Cerebellar cortex (tissue), 1 donor: ENCODE measurements at regions not wholly inside any gene's neighbourhood (a gene's known extent, or its start where the extent isn't known, plus 50 kb on each side); places are given as distances from the start of the nearest gene placed in this dataset.

ENCODE experiments used
- DNase-seq: peaks from one replicate; pipeline ENCODE4 v3.0.0-alpha.2; 2015; ENCODE audit warnings: low spot score

- DNase-seq: no peak
Measured at GRCh38 chr10:117670116-117670904, 127.8 kb downstream of the EMX2 start.

GRCh38 chr10:117673230-117674010 lies 130.9 kb downstream of the EMX2 start:
- no peak for DNase-seq

- DNase-seq: no peak
Measured at GRCh38 chr10:117674201-117674600, 131.7 kb downstream of the EMX2 start.

- DNase-seq: no peak
Measured at GRCh38 chr10:117674646-117675045, 132.1 kb downstream of the EMX2 start.

- DNase-seq: no peak
Measured at GRCh38 chr10:117675514-117676055, 133.0 kb downstream of the EMX2 start.

- DNase-seq: no peak
Measured at GRCh38 chr10:117677239-117677638, 134.7 kb downstream of the EMX2 start.

GRCh38 chr10:117677890-117678500 lies 135.4 kb downstream of the EMX2 start:
- DNase-seq: no peak

GRCh38 chr10:117680601-117681000 lies 138.1 kb downstream of the EMX2 start:
- DNase-seq: no peak

- DNase-seq: no peak
Measured at GRCh38 chr10:117681104-117681503, 138.6 kb downstream of the EMX2 start.

- DNase-seq: no peak
Measured at GRCh38 chr10:117684046-117684610, 141.6 kb downstream of the EMX2 start.

GRCh38 chr10:117684672-117685211 lies 142.2 kb downstream of the EMX2 start:
- no peak for DNase-seq

- no peak for DNase-seq
Measured at GRCh38 chr10:117685431-117685830, 142.9 kb downstream of the EMX2 start.

GRCh38 chr10:117686606-117687005 lies 144.1 kb downstream of the EMX2 start:
- DNase-seq: no peak

GRCh38 chr10:117688358-117688757 lies 145.8 kb downstream of the EMX2 start:
- no peak for DNase-seq

GRCh38 chr10:117689566-117689965 lies 147.0 kb downstream of the EMX2 start:
- no peak for DNase-seq

GRCh38 chr10:117690359-117690758 lies 147.8 kb downstream of the EMX2 start:
- DNase-seq: no peak

GRCh38 chr10:117694190-117694589 lies 151.6 kb downstream of the EMX2 start:
- DNase-seq: no peak

- no peak for DNase-seq
Measured at GRCh38 chr10:117697402-117697801, 154.9 kb downstream of the EMX2 start.

GRCh38 chr10:117698809-117699208 lies 156.3 kb downstream of the EMX2 start:
- no peak for DNase-seq

GRCh38 chr10:117699436-117700075 lies 157.0 kb downstream of the EMX2 start:
- no peak for DNase-seq

GRCh38 chr10:117710181-117710798 lies 167.7 kb downstream of the EMX2 start:
- DNase-seq: no peak
